IMR-90 (cell line): ENCODE measurements at regions not wholly inside any gene's neighbourhood (a gene's known extent, or its start where the extent isn't known, plus 50 kb on each side); places are given as distances from the start of the nearest gene placed in this dataset.

Experiments
- ATAC-seq: fragments of 200-7000 bp; cut with Tn5 transposase; 2 replicates; pipeline ENCODE4 v1.9.1; 2020; ENCODE audit warnings: low read depth, mild to moderate bottlenecking, moderate library complexity
- BruUV-seq: library from RNA; stranded (reverse); fragments of 400-500 nt; replicated peaks from 2 replicates; lab custom pipeline; 2021; lab: Mats Ljungman, UMichigan
- CTCF ChIA-PET: fragments of 300-600 bp; formaldehyde crosslinking; extraction: SDS; loops from one replicate; lab custom pipeline; 2021; ENCODE audit warnings: antibody characterized with exemption; lab: Yijun Ruan, JAX
- POLR2A ChIA-PET: fragments of 300-600 bp; sonication (Branson Sonifier 250); formaldehyde crosslinking; loops from one replicate; lab custom pipeline; 2022; ENCODE audit warnings: antibody characterized with exemption; ENCODE audit not compliant: unreplicated experiment; lab: Charles Lee
- DNase-seq: peaks from one replicate; pipeline ENCODE4 v3.0.0; 2013
- H2AFZ ChIP-seq: replicated peaks from 2 replicates; pipeline ENCODE3; 2013; ENCODE audit warnings: low read length, mild to moderate bottlenecking; ENCODE audit not compliant: poor library complexity
- H2AK5ac ChIP-seq: 2 replicates; pipeline ENCODE4 v1.6.1; 2013; ENCODE audit warnings: low read depth, low read length, inconsistent platforms
- H2AK9ac ChIP-seq: replicated peaks from 2 replicates; pipeline ENCODE3; 2013; ENCODE audit warnings: mild to moderate bottlenecking, low read depth, low read length, moderate library complexity; ENCODE audit not compliant: poor library complexity
- H2BK120ac ChIP-seq: 2 replicates; pipeline ENCODE4 v1.6.1; 2013; ENCODE audit warnings: low read depth, low read length, inconsistent platforms
- H2BK15ac ChIP-seq: 3 replicates; pipeline ENCODE4 v1.6.1; 2013; ENCODE audit warnings: low read depth, low read length, inconsistent platforms
- H2BK20ac ChIP-seq: 2 replicates; pipeline ENCODE4 v1.6.1; 2013; ENCODE audit warnings: low read depth, mild to moderate bottlenecking, inconsistent platforms, low read length, moderate library complexity
- H2BK5ac ChIP-seq: 2 replicates; pipeline ENCODE4 v1.6.1; 2013; ENCODE audit warnings: mild to moderate bottlenecking, low read depth, low read length, inconsistent platforms; ENCODE audit not compliant: poor library complexity, severe bottlenecking
- H3K14ac ChIP-seq: replicated peaks from 2 replicates; pipeline ENCODE4 v1.6.1; 2013; ENCODE audit warnings: low read depth, low read length, inconsistent platforms
- H3K18ac ChIP-seq: 2 replicates; pipeline ENCODE4 v1.6.1; 2013; ENCODE audit warnings: low read depth, low read length, control low read depth
- H3K23ac ChIP-seq: 2 replicates; pipeline ENCODE4 v1.6.1; 2013; ENCODE audit warnings: low read depth, low read length, inconsistent platforms
- H3K27ac ChIP-seq: 2 replicates; pipeline ENCODE4 v1.5.1; 2013; ENCODE audit warnings: mild to moderate bottlenecking, control low read depth, low read length; ENCODE audit not compliant: insufficient read depth
- H3K27me3 ChIP-seq: 2 replicates; pipeline ENCODE4 v1.6.1; 2013; ENCODE audit warnings: low read length; ENCODE audit not compliant: control insufficient read depth, insufficient read depth
- H3K36me3 ChIP-seq: 2 replicates; pipeline ENCODE4 v1.6.1; 2013; ENCODE audit warnings: low read length, mixed read lengths; ENCODE audit not compliant: control insufficient read depth, insufficient read depth
- H3K4ac ChIP-seq: 2 replicates; pipeline ENCODE4 v1.6.1; 2013; ENCODE audit warnings: low read depth, low read length, inconsistent platforms
- H3K4me1 ChIP-seq: 2 replicates; pipeline ENCODE4 v1.6.1; 2013; ENCODE audit warnings: low read length, mixed read lengths; ENCODE audit not compliant: control insufficient read depth, insufficient read depth
- H3K4me2 ChIP-seq: 2 replicates; pipeline ENCODE4 v1.6.1; 2013; ENCODE audit warnings: low read depth, mild to moderate bottlenecking, control low read depth, low read length, moderate library complexity
- H3K4me3 ChIP-seq: 2 replicates; pipeline ENCODE4 v1.5.1; 2013; ENCODE audit warnings: low read depth, mild to moderate bottlenecking, control low read depth, low read length, moderate library complexity; ENCODE audit not compliant: insufficient read depth
- H3K56ac ChIP-seq: 2 replicates; pipeline ENCODE4 v1.6.1; 2013; ENCODE audit warnings: low read length, inconsistent platforms; ENCODE audit not compliant: insufficient read depth; ENCODE audit errors: extremely low read depth
- H3K79me1 ChIP-seq, 2 experiments: 2 replicates each; pipeline ENCODE4 v1.6.1; 2013; ENCODE audit warnings: low read length in 2 of 2, inconsistent platforms in 1 of 2, low read depth in 1 of 2
- H3K9ac ChIP-seq: 2 replicates; pipeline ENCODE4 v1.6.1; 2013; ENCODE audit warnings: low read depth, low read length, control low read depth
- H3K9me1 ChIP-seq: 2 replicates; pipeline ENCODE4 v1.6.1; 2013; ENCODE audit warnings: low read length, inconsistent platforms; ENCODE audit not compliant: insufficient read depth
- H3K9me3 ChIP-seq: 2 replicates; pipeline ENCODE4 v1.6.1; 2013; ENCODE audit warnings: low read length; ENCODE audit not compliant: control insufficient read depth, insufficient read depth
- H4K20me1 ChIP-seq: 2 replicates; pipeline ENCODE4 v1.6.1; 2013; ENCODE audit warnings: low read length, inconsistent platforms; ENCODE audit not compliant: insufficient read depth
- H4K5ac ChIP-seq: 2 replicates; pipeline ENCODE4 v1.6.1; 2013; ENCODE audit warnings: mild to moderate bottlenecking, low read depth, low read length, control low read depth
- H4K8ac ChIP-seq, 2 experiments: 2 replicates each; pipeline ENCODE4 v1.6.1; 2013; ENCODE audit warnings: low read depth in 2 of 2, low read length in 2 of 2, control low read depth in 1 of 2, inconsistent platforms in 1 of 2
- H4K91ac ChIP-seq: 2 replicates; pipeline ENCODE4 v1.6.1; 2013; ENCODE audit warnings: low read depth, low read length, inconsistent platforms; ENCODE audit not compliant: insufficient read depth
- MAFK ChIP-seq: IDR thresholded peaks from 2 replicates; pipeline ENCODE4 v1.6.1; 2012; ENCODE audit warnings: low read depth, low read length, improper control_type of control experiment
- RFX5 ChIP-seq: IDR thresholded peaks from 2 replicates; pipeline ENCODE4 v1.8.0; 2012; ENCODE audit warnings: low read depth, mild to moderate bottlenecking, low read length, moderate library complexity
- dilution Hi-C: fragments of 300-500 bp; cut with HindIII; formaldehyde crosslinking; loops from one replicate; pipeline ENCODE4 v1.14.3; 2018; ENCODE audit warnings: low sequenced_read_pairs; ENCODE audit not compliant: unreplicated experiment
- in situ Hi-C: fragments of 300-500 bp; cut with MboI; formaldehyde crosslinking; loops from 3 replicates; pipeline ENCODE4 v1.14.3; 2019; ENCODE audit warnings: low sequenced_read_pairs, inconsistent platforms, mixed read lengths
- intact Hi-C: fragments of 100-400 bp; cut with micrococcal nuclease; formaldehyde crosslinking; loops from 2 replicates; pipeline ENCODE4 v1.10.0; 2022

DNA sequence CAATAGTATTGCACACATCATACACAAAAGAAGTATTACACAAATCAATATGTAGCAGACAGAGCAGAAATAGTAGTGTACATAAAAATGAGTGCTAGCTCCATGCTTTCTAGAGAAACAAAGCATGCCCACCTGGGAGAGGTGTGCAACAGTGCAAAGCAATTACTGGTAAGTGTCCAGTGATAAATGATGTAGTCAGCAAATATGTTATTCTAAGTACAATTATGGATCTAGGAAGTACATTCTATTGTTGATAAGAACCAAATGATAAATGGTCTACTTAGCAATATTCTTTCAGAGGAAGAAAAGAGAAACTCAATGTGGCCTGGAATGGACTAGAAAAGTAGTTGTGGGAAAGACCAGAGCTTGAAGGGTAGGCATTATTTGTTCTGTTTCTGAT lies 188.6 kb downstream of the HINT1 start:
- no peaks in the 10 kb centered on the region for H3K27me3 ChIP-seq
- POLR2A ChIA-PET, result no interaction called here
- no peak overlapping the region for H3K4me2 ChIP-seq
- H4K91ac ChIP-seq, result no peak overlapping the region
- H3K36me3 ChIP-seq, result no peaks in the 10 kb centered on the region
- H3K4me3 ChIP-seq, result no peak overlapping the region
- intact Hi-C loops (no loop called here), dilution Hi-C loops (no loop called here), in situ Hi-C loops (no loop called here)
- DNase-seq (no peak), ATAC-seq (no peak)
- H3K9me1 ChIP-seq, result no peaks in the 10 kb centered on the region
- H3K4ac ChIP-seq, result no peak overlapping the region
- no peak overlapping the region for H3K56ac ChIP-seq
- no peak overlapping the region for H2BK20ac ChIP-seq
- H3K18ac ChIP-seq, result no peak overlapping the region
- H4K20me1 ChIP-seq, result no peaks in the 10 kb centered on the region
- CTCF ChIA-PET, result no interaction called here
- no peak overlapping the region for H3K14ac ChIP-seq
- no peak overlapping the region for H2AK9ac ChIP-seq
- no TSS peak for BruUV-seq
- H2AFZ ChIP-seq, result no peak overlapping the region
- no peak overlapping the region for H3K23ac ChIP-seq
- no peak overlapping the region for H4K8ac ChIP-seq
- no peak overlapping the region for H4K5ac ChIP-seq
- no peaks in the 10 kb centered on the region for H3K4me1 ChIP-seq
- H3K27ac ChIP-seq, result no peak overlapping the region
- no peak overlapping the region for H2BK5ac ChIP-seq
- peak; percentile 81 for TF ChIP-seq MAFK
- TF ChIP-seq RFX5, result no peak
- H2AK5ac ChIP-seq, result no peak overlapping the region
- no peak overlapping the region for H2BK120ac ChIP-seq
- H3K9ac ChIP-seq, result no peak overlapping the region
- H2BK15ac ChIP-seq, result no peak overlapping the region
- H3K9me3 ChIP-seq, result peaks cover 2% of the 10 kb centered on the region
- H3K79me1 ChIP-seq, result no peaks in the 10 kb centered on the region
